H1 (cell line): ENCODE measurements at regions not wholly inside any gene's neighbourhood (a gene's known extent, or its start where the extent isn't known, plus 50 kb on each side); places are given as distances from the start of the nearest gene placed in this dataset.

Experiments used
- SIX5 ChIP-seq: IDR thresholded peaks from 2 replicates; pipeline ENCODE4 v1.6.1; 2011; ENCODE audit warnings: mild to moderate bottlenecking, low read depth, low read length
- SUZ12 ChIP-seq: fragments of 200-600 bp; sonication (generic); IDR thresholded peaks from 2 replicates; pipeline ENCODE4 v1.6.1; 2012; ENCODE audit warnings: mild to moderate bottlenecking, inconsistent platforms, low read length, moderate library complexity, mixed read lengths

DNA sequence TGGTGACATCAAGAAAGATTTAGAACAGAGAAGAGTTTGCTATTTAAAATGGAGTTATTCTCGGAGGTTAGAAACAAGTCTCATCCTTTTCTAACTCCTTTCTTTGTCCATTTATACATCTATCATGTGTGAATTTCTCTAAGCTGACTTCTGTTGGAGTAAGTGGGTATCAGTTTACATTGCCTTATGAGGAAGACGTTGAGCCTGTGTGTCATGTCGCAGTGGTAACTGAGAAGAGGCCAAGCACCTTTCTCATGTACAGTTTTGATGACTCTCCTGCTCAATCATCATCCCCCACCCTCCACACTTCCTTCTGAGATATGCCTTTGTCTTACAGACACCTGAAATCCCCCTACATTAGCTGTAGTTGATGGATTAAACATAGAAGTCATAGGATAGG, 624.8 kb downstream of the LIG4 start (continued):
- TF ChIP-seq SUZ12 (no peak), SIX5 (no peak)
